MV-4-11 (cell line): ENCODE measurements at regions not wholly inside any gene's neighbourhood (a gene's known extent, or its start where the extent isn't known, plus 50 kb on each side); places are given as distances from the start of the nearest gene placed in this dataset.
"Not testable (repeated sequence)": the region's sequence is repeated elsewhere in the genome, so short reads cannot be mapped to it uniquely, and the experiment has no call there.

Source experiments
- DNase-seq: peaks from one replicate; lab custom pipeline; 2025; lab: John Stamatoyannopoulos, UW

- not testable (repeated sequence) for DNase-seq
Measured at GRCh38 chr17:26936645-26937044, 357.3 kb upstream of the WSB1 start.

- not testable (repeated sequence) for DNase-seq
Measured at GRCh38 chr17:26937750-26938322, 356.1 kb upstream of the WSB1 start.

- DNase-seq: not testable (repeated sequence)
Measured at GRCh38 chr17:26939755-26940154, 354.2 kb upstream of the WSB1 start.

- not testable (repeated sequence) for DNase-seq
Measured at GRCh38 chr17:26940587-26940986, 353.3 kb upstream of the WSB1 start.

GRCh38 chr17:26962255-26963162, 331.4 kb upstream of the WSB1 start:
- DNase-seq: no peak

GRCh38 chr17:26963163-26963503, 330.8 kb upstream of the WSB1 start:
- no peak for DNase-seq

GRCh38 chr17:26965898-26966624, 327.9 kb upstream of the WSB1 start:
- DNase-seq: not testable (repeated sequence)

GRCh38 chr17:26966625-26967179, 327.2 kb upstream of the WSB1 start:
- DNase-seq: not testable (repeated sequence)

GRCh38 chr17:26981845-26982425, 312.0 kb upstream of the WSB1 start:
- DNase-seq: not testable (repeated sequence)

- DNase-seq: not testable (repeated sequence)
Measured at GRCh38 chr17:26982563-26982962, 311.4 kb upstream of the WSB1 start.

GRCh38 chr17:26987851-26988250, 306.1 kb upstream of the WSB1 start:
- not testable (repeated sequence) for DNase-seq

- not testable (repeated sequence) for DNase-seq
Measured at GRCh38 chr17:26994648-26995047, 299.3 kb upstream of the WSB1 start.

GRCh38 chr17:26996146-26996916, 297.6 kb upstream of the WSB1 start:
- not testable (repeated sequence) for DNase-seq

- DNase-seq: not testable (repeated sequence)
Measured at GRCh38 chr17:27007734-27008531, 286.0 kb upstream of the WSB1 start.

- DNase-seq: no peak
Measured at GRCh38 chr17:27009087-27009486, 284.8 kb upstream of the WSB1 start.

GRCh38 chr17:27010138-27010537, 283.8 kb upstream of the WSB1 start:
- DNase-seq: not testable (repeated sequence)

- DNase-seq: not testable (repeated sequence)
Measured at GRCh38 chr17:27030552-27030951, 263.4 kb upstream of the WSB1 start.

GRCh38 chr17:27038676-27039075, 255.2 kb upstream of the WSB1 start:
- no peak for DNase-seq

GRCh38 chr17:27045039-27045438, 248.9 kb upstream of the WSB1 start:
- DNase-seq: not testable (repeated sequence)

GRCh38 chr17:27049104-27049784, 244.7 kb upstream of the WSB1 start:
- DNase-seq: peak; percentile 55
